ENCODE measurements at regions not wholly inside any gene's neighbourhood (a gene's known extent, or its start where the extent isn't known, plus 50 kb on each side); places are given as distances from the start of the nearest gene placed in this dataset.

GRCh38 chr22:27512283-27512761 is 289.2 kb downstream of the MN1 start:
- no peaks in the 10 kb centered on the region for H3K9me3 ChIP-seq
- TF ChIP-seq CTCF (IDR thresholded peaks at IDR 0.05) = no peak
- intact Hi-C loops (cut with DNase I) = loop anchor here (2.0 to 10.0 kb wide), 5 partner anchors 52 to 628 kb away; no protein-coding TSS in a partner anchor
- H3K4me1 ChIP-seq = peaks cover 6 to 31% of the 10 kb centered on the region in 2 donors
- no peaks in the 10 kb centered on the region for H3K27me3 ChIP-seq
- no peak overlapping the region for H3K4me3 ChIP-seq
- peak in 1 of 2 donors; percentile 94 for DNase-seq (ENCODE audit: low spot score in 2 of 2)
- peak overlapping the region; percentile 58 to 80 for H3K27ac ChIP-seq
- no peaks in the 10 kb centered on the region for H3K36me3 ChIP-seq

GRCh38 chr22:27513021-27513420 is 288.5 kb downstream of the MN1 start:
- intact Hi-C loops (cut with DNase I) = loop anchor here (2.0 to 10.0 kb wide), 5 partner anchors 52 to 628 kb away; no protein-coding TSS in a partner anchor
- Histone ChIP-seq H3K27ac (peak overlapping the region; percentile 58 to 80), H3K36me3 (no peaks in the 10 kb centered on the region), H3K27me3 (no peaks in the 10 kb centered on the region), H3K9me3 (no peaks in the 10 kb centered on the region), H3K4me3 (no peak overlapping the region), H3K4me1 (peaks cover 6 to 27% of the 10 kb centered on the region in 2 donors)
- TF ChIP-seq CTCF (IDR thresholded peaks at IDR 0.05) = no peak
- DNase-seq (ENCODE audit: low spot score in 2 of 2) = no peak

- intact Hi-C loops (cut with DNase I) = loop anchor here (5.0 to 10.0 kb wide), 4 partner anchors 93 to 630 kb away; no protein-coding TSS in a partner anchor
- no peak for TF ChIP-seq CTCF (IDR thresholded peaks at IDR 0.05)
- Histone ChIP-seq H3K27me3 (no peaks in the 10 kb centered on the region), H3K4me3 (no peak overlapping the region), H3K4me1 (peaks cover 6 to 35% of the 10 kb centered on the region in 2 donors), H3K36me3 (no peaks in the 10 kb centered on the region), H3K9me3 (no peaks in the 10 kb centered on the region), H3K27ac (peak overlapping the region; percentile 57 to 76)
- DNase-seq (ENCODE audit: low spot score in 2 of 2) = peak in 1 of 2 donors; percentile 78
Observed at GRCh38 chr22:27514601-27515523, 286.7 kb downstream of the MN1 start.

- H3K36me3 ChIP-seq = no peaks in the 10 kb centered on the region
- no peak for TF ChIP-seq CTCF (IDR thresholded peaks at IDR 0.05)
- H3K9me3 ChIP-seq = no peaks in the 10 kb centered on the region
- no peak for DNase-seq (ENCODE audit: low spot score in 2 of 2)
- H3K27me3 ChIP-seq = no peaks in the 10 kb centered on the region
- H3K4me1 ChIP-seq = peaks cover 3 to 20% of the 10 kb centered on the region in 2 donors
- H3K27ac ChIP-seq = no peak overlapping the region
- no peak overlapping the region for H3K4me3 ChIP-seq
- intact Hi-C loops (cut with DNase I) = loop anchor here (10.0 kb wide), 2 partner anchors 413 to 633 kb away; no protein-coding TSS in a partner anchor
Observed at GRCh38 chr22:27517361-27518155, 284.0 kb downstream of the MN1 start.

GRCh38 chr22:27518531-27519340 is 282.8 kb downstream of the MN1 start:
- no peak for DNase-seq (ENCODE audit: low spot score in 2 of 2)
- no peak for TF ChIP-seq CTCF (IDR thresholded peaks at IDR 0.05)
- intact Hi-C loops (cut with DNase I) = loop anchor here (10.0 kb wide), 2 partner anchors 414 to 634 kb away; no protein-coding TSS in a partner anchor

More at GRCh38 chr22:27518531-27519340, 282.8 kb downstream of the MN1 start:
- no peaks in the 10 kb centered on the region for H3K36me3 ChIP-seq
- no peaks in the 10 kb centered on the region for H3K9me3 ChIP-seq
- H3K27me3 ChIP-seq = no peaks in the 10 kb centered on the region
- H3K4me3 ChIP-seq = no peak overlapping the region
- H3K27ac ChIP-seq = no peak overlapping the region
- peaks cover 3 to 14% of the 10 kb centered on the region in 2 donors for H3K4me1 ChIP-seq
